Lower leg skin (tissue), 3 donors: ENCODE measurements at regions not wholly inside any gene's neighbourhood (a gene's known extent, or its start where the extent isn't known, plus 50 kb on each side); places are given as distances from the start of the nearest gene placed in this dataset.

Source experiments
- CTCF ChIP-seq, 3 donors: fragments of 450-650 bp; IDR thresholded peaks; one replicate each; pipeline ENCODE4 v1.5.1; 2016; ENCODE audit warnings: antibody characterized with exemption in 3 of 3, mild to moderate bottlenecking in 3 of 3, moderate library complexity in 2 of 3
- POLR2A ChIP-seq, 2 donors: fragments of 450-650 bp; IDR thresholded peaks; one replicate each; pipeline ENCODE4 v1.6.1; 2016 to 2017; ENCODE audit warnings: antibody characterized with exemption in 2 of 2, mild to moderate bottlenecking in 1 of 2, moderate library complexity in 1 of 2

GRCh38 chr2:6764968-6765723 is 100.6 kb downstream of the CMPK2 start:
- no peak for TF ChIP-seq CTCF (IDR thresholded peaks at IDR 0.05)
- TF ChIP-seq POLR2A (IDR thresholded peaks at IDR 0.05), result no peak
